ENCODE measurements at regions not wholly inside any gene's neighbourhood (a gene's known extent, or its start where the extent isn't known, plus 50 kb on each side); places are given as distances from the start of the nearest gene placed in this dataset.

DNA sequence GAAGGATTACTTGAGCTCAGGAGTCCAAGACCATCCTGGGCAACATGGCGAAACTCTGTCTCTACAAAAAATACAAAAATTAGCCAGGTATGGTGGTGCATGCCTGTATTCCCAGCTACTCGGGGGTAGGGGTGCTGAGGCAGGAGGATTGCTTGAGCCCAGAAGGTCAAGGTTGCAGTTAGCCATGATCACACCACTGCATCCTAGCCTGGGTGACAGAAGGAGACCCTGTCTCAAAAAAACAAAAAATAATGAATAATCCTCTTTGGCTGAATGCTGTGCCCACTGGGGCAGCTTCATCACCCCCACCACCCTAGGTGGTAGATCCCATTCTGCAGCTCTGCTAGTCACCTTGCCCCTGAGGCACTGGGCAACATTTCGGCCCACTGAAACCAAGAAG, 109.4 kb downstream of the ZFP36L2 start:
- TF ChIP-seq CTCF (IDR thresholded peaks at IDR 0.05): no peak

- no peak for TF ChIP-seq CTCF (IDR thresholded peaks at IDR 0.05)
These were observed 110.5 kb downstream of the ZFP36L2 start for GRCh38 chr2:43115881-43116280.

DNA sequence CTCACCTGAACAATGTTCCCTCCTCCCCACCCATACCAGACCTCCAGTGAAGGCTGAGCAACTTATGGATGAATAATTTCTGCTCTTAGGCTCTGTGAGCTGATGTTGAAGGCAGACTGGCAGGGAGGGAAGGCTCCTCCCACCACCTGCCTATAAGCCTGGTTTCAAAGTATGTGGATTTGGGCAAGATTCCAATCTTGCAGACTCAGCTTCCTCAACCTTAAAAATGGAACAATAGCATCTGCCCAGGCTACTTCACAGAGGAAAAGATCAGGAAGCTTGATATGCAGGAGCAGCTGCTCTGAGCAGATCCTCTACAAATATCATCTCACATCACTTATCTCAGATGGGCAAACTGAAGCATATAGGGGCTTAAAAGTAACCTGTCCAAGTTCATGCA, 112.2 kb downstream of the ZFP36L2 start:
- TF ChIP-seq CTCF (IDR thresholded peaks at IDR 0.05): no peak

- no peak for TF ChIP-seq CTCF (IDR thresholded peaks at IDR 0.05)
These were observed 114.4 kb downstream of the ZFP36L2 start for GRCh38 chr2:43111788-43112554.

- TF ChIP-seq CTCF (IDR thresholded peaks at IDR 0.05): no peak
These were observed 115.9 kb downstream of the ZFP36L2 start for GRCh38 chr2:43110442-43110871.

GRCh38 chr2:43109261-43109743, 117.1 kb downstream of the ZFP36L2 start:
- no peak for TF ChIP-seq CTCF (IDR thresholded peaks at IDR 0.05)

- no peak for TF ChIP-seq CTCF (IDR thresholded peaks at IDR 0.05)
These were observed 118.7 kb downstream of the ZFP36L2 start for GRCh38 chr2:43107679-43108078.

Data from LNCAP (cell line).